Mesenteric fat pad (tissue), 1 donor: ENCODE measurements at regions not wholly inside any gene's neighbourhood (a gene's known extent, or its start where the extent isn't known, plus 50 kb on each side); places are given as distances from the start of the nearest gene placed in this dataset.
"Not testable (repeated sequence)": the region's sequence is repeated elsewhere in the genome, so short reads cannot be mapped to it uniquely, and the experiment has no call there.

ENCODE experiments used
- DNase-seq: peaks from one replicate; pipeline ENCODE4 v3.0.0-alpha.2; 2020; ENCODE audit warnings: low spot score
- donor health status: DM: yes; HTN: yes; CAD: no.

DNA sequence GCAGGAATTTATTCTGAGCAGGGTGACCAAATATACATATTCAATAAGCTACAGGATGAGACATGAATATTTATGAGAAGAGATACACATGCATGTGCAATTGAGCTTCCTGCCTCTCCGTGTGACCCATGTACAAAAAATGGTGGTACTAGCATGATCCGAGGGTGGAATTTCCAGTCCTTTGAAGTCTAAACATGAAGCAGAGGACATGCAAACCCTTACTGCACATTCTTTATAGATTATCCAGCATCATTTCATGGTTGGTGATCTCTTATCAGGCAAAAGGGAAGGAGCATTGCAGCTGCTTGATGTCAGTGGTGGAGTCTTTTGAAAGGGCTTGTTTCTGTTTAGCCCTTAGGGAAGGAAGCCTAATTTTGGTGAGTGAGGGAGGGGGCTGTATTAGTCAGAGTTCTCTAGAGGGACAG is 448.6 kb downstream of the SETD4 start:
- DNase-seq = no peak

DNA sequence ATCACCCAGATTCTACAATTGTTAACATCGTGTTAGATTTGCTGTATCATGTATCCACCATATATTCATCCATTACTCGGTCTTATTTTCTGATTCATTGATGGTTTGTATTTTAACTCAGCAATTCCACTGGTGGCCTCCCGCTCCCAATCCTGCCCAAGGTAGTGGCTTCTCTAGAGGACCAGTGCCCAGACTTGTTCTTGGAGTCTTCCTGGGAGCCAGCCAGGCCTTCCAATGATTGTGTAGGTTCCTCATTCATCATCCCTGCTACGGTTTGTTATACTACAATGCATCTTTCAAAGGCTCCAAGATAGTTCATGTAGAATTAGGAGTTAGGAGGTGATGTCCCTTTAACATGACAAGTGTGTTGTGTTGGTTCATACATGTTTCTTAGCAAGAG is 451.1 kb downstream of the SETD4 start:
- DNase-seq = no peak

DNA sequence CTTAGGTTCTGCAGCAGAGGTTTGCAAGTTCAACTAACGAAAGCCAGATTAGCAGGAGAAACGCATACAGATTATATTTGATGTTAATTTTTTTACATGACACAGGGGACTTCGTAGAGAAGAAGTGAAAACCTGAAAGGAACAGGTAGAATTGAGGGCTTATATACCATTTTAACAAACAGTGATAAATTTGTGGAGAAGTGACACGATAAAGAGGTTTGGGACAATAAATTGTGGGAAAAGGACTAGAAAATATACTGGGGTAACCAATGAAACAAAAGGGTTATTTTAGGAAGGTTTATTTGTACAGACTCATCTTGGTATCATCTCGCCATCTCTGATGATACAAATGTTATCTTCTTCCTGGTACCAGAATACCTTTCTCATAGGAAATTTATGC is 452.9 kb downstream of the SETD4 start:
- DNase-seq = no peak

DNA sequence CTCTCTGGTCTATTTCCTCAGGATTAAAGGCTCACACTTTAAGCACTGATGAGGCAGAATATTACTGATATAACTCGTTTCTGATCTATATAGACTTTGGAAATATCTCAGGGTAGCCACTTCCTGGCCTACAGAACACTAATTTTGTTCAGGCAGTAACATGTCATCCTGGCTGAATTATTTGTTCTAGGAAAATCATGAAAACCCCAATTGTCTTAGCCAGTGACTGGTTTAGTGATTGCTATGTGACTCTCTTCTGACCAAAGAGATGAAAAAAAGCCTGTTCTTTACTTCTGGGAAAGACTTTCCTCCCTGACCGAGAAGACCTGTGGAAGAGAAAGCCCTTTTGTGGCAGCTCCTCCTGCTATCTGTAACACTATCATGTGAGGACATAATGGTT is 453.7 kb downstream of the SETD4 start:
- DNase-seq = no peak

DNA sequence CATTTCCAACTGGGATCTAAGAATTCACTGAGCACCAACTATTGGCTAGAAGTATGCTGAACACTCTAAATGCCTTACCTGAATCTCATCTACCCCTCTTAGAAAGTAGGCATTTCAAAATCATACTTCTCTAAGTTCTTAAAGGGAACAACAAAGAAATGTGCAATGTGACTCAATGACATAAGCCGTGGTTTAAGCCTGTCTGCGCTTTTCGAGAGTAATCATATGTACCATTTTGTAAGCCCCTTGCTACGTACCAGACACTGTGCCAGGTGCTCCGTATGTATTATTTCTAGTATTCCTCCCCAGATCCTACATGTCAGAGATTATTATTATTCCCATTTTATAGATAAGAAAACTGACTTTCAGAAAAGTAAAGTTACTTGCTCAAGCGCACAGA is 454.2 kb downstream of the SETD4 start:
- no peak for DNase-seq

DNA sequence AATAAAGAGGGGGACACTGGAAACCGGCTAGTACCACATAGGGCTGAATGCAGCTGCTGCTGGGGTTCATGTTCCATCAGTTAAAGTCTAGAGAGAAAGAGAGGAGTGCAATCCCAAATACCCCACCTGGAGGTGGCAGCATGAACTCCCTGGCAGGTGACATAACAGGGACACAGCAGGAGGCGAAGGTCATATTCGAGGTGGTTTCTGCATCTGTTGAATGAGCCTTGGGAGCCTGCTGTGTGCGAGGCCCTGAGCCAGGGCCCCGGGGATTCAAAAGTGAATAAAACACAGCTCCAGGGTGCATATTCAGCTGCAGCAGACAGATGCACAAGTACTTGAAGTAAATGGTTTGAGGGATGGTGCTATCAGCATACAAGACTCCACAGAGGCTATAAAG is 456.8 kb downstream of the SETD4 start:
- DNase-seq = no peak

DNA sequence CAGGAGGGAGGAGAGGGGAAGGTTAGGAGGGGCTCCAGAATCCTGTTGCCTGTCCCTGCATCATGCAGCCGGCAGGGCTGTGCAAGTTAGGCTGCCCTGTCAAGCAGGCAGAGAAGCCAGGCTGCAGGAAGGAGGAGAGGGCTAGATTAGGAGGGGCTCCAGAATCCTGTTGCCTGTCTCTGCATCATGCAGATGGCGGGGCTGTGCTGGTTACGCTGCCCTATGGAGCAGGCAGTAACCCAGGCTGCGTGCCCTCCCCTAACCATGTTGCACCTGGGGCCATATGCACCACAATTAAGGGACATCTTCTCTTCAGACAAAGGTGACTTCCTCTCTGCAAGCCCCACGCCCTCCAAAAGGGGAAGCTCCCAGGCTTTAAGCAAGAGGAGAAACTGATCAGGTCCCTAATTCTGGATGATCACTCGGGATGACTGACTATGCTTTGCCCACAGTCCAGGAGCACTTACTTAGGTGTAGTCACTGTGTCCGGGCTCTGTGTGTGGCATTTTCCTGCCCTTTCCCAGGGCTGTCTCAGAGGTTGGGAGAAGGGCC is 457.4 kb downstream of the SETD4 start:
- DNase-seq = no peak

DNA sequence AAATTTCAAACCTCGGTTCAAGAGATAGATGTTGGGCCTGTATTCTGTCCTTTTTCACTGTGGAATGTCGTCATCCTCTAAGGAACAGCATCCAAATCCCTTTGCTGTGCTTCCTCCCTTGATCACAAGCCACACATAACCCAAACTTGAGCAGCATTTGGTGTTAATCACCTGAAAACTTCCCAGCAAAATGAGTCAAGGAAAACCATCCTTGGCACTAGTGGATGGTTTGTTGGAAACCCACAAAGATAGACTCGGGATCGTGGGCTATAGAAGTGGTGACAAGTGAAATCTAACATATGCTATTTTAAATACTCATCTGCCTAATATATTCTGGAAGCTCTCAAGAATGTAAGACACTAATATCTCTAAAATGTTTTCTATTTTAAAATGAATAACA is 459.1 kb downstream of the SETD4 start:
- DNase-seq = no peak

DNA sequence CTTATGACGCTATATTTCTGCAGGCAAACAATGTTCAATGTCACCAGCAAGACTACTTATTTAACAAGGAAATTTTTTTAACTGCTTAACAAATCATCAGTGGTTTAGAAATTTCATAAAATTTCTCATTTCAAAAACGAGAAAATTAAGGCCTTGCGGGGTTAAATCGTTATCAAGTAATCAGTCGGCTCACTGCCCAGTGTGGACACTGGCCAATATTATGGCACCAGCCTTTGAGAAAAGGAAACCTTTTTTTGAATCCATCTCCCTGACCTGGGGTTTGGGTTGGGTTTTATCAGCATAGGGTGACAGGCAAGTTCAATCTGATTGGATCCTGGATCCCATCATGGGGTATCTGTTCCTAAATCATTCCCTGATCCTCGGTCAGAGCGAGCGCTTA is 461.2 kb downstream of the SETD4 start:
- DNase-seq = no peak

DNA sequence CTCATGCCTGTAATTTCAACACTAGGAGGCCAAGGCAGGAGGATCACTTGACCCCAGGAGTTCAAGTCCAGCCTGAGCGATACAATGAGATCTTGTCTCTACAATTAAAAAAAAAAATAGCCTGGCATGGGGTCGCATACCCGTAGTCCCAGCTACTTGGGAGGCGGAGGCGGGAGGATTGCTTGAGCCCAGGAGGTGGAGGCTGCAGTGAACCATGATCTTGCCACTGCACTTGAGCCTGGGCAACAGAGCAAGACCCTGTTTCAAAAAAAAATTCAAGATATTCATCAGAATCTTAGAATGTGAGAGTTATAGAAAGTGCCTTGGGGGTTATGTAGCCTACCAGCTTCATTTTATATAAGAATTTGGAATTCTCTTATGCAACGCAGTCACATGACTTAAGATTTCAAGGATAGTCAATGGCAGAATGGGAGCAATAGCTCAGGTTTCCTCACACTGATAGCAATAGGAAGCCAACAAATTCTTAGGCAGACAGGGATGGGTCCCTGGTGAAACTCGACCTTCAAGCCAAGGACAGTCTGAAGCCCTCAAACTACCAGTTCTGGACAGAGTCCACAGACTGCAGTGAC is 462.5 kb downstream of the SETD4 start:
- DNase-seq = no peak

DNA sequence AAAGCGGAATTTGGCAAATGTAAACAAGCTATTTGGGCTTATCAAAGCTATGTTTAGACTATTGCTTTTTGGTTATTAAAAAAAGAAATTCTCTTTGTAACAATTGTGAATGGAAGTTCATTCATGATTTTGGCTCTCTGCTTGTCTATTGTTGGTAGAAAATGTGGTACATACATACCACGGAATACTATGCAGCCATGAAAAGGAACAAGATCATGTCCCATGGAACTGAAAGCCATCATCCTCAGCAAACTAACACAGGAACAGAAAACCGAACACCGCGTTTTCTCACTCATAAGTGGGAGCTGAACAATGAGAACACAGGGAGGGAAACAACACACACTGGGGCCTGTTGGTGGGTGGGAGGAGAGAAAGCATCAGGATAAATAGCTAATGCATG is 465.4 kb downstream of the SETD4 start:
- DNase-seq = no peak

DNA sequence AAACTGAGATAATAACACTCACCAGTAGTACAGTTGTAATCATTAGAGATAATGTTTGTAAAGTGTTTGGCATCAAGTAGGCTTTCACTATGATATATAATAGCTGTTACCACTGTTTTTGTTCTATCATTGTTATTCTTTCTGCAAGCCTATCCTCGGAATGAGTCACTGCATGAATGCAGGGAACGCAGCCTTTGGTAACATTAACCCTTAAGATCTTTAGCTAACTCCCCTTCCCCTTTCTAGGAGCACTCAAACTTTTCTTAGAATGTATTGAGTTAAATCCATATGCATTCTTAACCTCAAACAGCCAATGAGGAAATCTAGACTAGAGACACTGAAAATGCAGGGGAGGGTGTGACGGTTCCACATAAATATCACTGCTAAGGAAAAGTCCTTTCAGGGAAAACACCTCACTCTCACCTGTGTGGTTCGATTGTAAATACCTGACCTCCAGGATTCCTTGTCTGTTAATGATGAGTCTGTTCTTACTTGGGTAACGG is 467.3 kb downstream of the SETD4 start:
- DNase-seq = no peak

DNA sequence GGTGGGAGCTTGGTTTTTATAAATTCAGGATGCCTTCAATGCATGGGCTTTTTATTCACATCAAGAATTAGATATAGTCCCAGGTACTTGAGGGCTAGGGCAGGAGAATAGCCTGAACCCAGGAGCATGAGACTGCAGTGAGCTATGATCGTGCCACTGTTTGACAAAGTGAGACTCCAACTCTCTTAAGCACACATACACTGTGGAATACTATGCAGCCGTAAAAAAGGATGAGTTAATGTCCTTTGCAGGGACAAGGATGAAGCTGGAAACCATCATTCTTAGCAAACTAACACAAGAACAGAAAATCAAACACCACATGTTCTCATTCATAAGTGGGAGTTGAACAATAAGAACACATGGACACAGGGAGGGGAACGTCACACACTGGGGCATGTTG is 470.0 kb downstream of the SETD4 start:
- DNase-seq = not testable (repeated sequence)

DNA sequence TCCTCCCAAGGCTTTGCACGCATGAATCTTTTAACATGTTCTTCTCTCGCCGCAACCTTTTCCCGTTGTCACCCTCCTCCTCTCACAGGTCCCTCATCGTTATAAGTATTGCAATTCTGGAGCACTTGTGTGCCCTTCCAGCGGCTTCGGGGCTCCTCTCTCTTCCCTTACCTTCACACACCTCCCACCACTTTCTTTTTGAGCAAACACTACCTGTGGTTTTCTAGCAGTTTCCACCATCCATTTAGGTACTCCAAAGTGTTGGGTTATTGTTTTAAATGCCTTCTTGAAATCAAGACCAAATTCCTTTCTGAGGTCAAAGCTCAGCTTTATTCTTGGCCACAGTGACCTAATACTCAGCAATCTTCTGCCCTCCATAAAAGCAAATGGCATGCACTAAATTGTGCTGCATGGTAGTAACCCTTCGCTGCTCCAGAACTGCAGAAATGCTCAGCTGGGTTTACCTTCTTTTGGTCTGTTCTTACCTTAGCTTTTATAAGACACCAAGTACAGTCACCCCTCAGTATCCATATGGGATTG is 472.4 kb downstream of the SETD4 start:
- DNase-seq = no peak

DNA sequence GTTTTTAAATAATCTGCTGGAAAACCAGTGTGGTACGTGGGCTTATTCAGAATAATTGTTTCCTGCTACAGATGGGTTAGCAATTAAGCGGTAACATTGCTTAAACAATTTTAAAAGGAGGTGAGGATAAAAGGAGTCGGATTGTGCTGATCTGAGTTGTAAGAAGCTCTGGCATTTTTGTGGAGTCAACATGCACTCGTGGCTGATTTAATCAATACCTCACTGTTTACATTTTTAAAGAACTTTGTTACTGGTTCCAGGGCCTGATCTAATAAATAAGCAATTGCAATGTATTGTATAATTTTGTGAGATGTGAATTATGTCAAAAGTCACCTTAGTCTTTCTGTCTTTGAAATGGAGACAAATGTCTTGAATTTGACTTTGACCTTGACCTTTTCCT is 474.0 kb downstream of the SETD4 start:
- DNase-seq = no peak

DNA sequence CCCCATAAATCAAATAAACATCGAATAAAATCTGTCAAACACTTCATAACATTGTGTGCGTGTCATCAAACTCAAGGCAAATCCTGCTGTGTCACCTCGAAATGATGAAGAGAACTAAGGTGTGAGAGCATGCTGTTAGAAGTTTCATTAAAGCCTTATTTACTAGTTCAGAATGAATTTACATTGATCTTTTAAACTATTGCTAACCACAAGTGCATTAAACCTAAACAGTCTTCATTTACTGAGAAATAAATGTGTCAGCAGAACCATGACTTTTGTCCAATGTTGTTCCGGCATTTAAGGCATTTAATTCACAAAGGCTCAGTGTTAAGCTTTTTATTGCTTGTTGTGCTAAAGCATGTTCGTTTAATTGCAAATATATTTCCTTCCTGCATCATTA is 474.4 kb downstream of the SETD4 start:
- no peak for DNase-seq

DNA sequence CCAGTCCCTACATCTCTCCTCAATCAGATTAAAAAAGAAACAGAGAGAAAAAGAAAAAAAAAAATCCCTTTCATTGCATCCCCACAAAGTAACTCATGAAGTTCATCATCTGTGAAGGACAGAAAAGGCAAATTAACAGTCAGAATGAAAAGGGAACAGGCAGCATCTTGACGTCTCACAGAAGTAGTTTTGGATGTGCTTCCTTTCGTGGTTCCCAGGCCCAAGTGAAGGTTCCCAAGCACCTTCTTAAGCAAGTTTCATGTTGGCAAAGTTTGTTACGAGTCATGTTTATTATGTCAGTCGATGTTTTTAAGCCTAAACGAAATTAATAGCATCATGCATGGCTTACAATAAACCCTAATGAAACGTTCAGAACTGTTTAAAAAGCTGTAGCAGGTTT is 475.2 kb downstream of the SETD4 start:
- no peak for DNase-seq

DNA sequence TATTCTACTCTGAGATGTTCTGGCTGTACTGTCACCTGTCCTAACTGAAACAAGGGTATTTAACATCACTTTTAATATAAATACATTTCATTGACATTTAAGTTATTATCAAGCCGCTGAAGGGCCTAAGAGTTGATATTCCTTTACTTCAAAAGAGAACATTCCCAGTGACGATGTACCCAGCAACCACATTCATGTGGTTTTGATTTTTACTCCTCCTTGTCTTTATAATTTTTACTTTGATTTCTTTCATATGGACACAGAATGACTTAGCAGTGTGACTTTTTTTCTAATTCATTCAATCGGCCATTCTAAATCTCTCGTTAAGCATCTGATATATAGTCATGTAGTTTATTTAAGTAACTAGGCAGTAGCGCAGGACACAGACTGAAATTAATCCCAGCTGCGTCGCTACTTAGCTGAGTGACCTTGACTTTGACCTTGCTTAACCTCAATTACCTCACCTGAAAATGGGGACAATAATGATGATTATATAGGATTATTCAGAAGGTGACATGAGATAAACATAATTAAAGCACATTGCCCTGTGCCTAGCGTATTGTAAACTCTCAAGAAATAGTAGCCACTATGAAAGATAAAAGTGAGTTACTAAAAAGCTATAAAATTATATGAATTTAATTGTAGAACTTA is 476.6 kb downstream of the SETD4 start:
- DNase-seq = no peak

DNA sequence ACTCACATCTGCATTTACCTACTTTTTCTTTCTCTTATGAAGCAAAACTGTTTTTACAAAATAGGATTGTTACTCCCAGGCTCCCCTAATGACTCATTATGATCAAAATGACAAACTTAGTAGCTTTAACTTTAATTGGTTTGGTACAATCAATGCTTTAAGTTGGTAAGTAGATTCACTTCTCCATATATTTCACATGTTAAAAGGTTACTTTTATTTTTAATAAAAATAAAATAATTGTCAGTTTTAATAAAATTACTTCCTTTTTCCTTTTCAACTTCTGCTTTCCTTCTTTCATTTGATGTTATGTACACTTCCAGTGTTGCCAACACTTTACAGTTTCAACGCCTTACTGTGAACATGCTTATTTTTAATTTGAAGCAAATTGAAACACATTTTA is 477.6 kb downstream of the SETD4 start:
- no peak for DNase-seq

DNA sequence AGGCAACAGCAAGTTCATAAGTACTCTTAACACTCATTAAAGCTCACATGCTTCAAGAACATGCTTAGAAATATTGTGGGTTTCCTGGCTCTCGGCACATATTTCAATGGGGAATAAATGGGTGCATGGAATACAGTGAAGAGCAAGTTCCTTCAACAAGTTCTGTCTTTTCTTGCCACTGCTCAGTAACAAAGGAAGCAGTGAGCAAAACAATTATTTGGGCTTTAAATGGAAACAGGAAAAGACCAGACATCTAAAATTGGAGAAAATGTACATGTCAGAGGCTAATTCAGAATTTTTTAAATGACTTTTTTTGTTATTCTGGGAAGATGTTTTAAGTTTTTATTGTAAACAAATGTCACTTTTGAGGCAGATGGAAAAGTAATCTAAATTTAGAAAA is 478.7 kb downstream of the SETD4 start:
- DNase-seq = no peak

DNA sequence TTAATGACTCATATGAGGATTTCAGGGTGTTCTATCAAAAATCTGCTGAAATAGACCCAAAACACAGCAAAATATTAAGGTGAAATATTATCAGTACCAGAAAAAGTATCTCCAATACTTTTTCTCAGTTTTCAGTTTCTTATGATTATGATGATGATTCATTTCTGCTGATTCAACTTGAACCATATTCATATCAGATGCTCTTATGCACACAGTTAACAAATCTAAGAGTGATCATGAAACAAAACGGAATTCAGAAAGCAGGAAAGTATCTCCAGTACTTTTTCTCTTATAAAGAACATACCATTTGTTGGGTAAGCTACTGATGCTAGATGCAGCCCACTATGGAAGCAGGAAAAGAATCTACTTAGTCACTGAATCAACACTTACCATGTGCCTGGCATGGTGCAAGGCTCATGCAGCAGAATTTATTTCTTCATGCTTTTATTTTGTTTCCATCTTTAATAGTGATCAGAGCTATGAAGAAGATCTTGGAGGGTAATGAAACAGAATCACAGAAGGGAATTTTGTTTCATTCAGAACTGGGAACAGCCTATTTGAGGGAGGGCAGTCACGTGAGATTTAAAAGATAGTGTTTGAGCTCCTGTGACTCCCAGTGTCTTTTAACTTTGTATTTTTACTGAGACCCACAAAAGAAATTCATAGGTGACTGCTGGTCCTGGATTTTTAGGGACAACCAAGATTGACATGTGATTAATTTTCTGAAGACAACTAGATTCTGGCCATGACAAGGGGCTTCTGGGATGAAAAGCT is 480.6 kb downstream of the SETD4 start:
- DNase-seq = no peak

DNA sequence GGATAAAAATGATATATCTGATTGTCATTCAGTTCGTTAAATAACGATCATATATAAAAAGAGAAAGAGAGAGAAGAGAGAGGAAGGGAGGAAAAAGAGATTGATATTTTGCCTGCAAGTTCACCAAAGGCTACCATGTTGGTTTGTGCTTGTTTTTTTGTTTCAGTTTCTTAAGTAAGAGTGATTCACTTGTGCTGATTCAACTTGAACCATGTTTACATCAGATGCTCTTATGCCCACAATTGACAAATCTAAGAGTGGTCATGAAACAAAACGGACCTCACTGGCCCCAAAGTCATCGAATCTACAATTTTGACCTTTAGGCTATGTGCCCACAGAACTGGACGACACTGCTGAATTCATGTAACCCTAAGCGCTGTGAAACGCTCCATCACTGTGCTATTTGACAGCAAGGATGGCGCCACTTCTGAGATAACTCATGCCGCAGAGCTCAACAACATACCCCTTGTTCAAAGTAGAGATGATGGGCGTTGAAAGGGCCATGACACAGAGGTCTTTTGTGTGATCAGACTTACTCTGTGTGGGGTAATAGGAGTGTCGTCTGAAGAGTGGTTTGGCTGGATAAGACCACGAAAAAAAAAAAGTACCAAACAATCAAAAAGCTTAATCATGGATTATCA is 481.4 kb downstream of the SETD4 start:
- no peak for DNase-seq
